IMR-90 (cell line): ENCODE measurements at regions not wholly inside any gene's neighbourhood (a gene's known extent, or its start where the extent isn't known, plus 50 kb on each side); places are given as distances from the start of the nearest gene placed in this dataset.

Source experiments
- ATAC-seq: fragments of 200-7000 bp; cut with Tn5 transposase; 2 replicates; pipeline ENCODE4 v1.9.1; 2020; ENCODE audit warnings: low read depth, mild to moderate bottlenecking, moderate library complexity
- BruUV-seq: library from RNA; stranded (reverse); fragments of 400-500 nt; replicated peaks from 2 replicates; lab custom pipeline; 2021; lab: Mats Ljungman, UMichigan
- CTCF ChIA-PET: fragments of 300-600 bp; formaldehyde crosslinking; extraction: SDS; loops from one replicate; lab custom pipeline; 2021; ENCODE audit warnings: antibody characterized with exemption; lab: Yijun Ruan, JAX
- POLR2A ChIA-PET: fragments of 300-600 bp; sonication (Branson Sonifier 250); formaldehyde crosslinking; loops from one replicate; lab custom pipeline; 2022; ENCODE audit warnings: antibody characterized with exemption; ENCODE audit not compliant: unreplicated experiment; lab: Charles Lee
- DNase-seq: peaks from one replicate; pipeline ENCODE4 v3.0.0; 2013
- H2AFZ ChIP-seq: replicated peaks from 2 replicates; pipeline ENCODE3; 2013; ENCODE audit warnings: low read length, mild to moderate bottlenecking; ENCODE audit not compliant: poor library complexity
- H2AK5ac ChIP-seq: 2 replicates; pipeline ENCODE4 v1.6.1; 2013; ENCODE audit warnings: low read depth, low read length, inconsistent platforms
- H2AK9ac ChIP-seq: replicated peaks from 2 replicates; pipeline ENCODE3; 2013; ENCODE audit warnings: mild to moderate bottlenecking, low read depth, low read length, moderate library complexity; ENCODE audit not compliant: poor library complexity
- H2BK120ac ChIP-seq: 2 replicates; pipeline ENCODE4 v1.6.1; 2013; ENCODE audit warnings: low read depth, low read length, inconsistent platforms
- H2BK15ac ChIP-seq: 3 replicates; pipeline ENCODE4 v1.6.1; 2013; ENCODE audit warnings: low read depth, low read length, inconsistent platforms
- H2BK20ac ChIP-seq: 2 replicates; pipeline ENCODE4 v1.6.1; 2013; ENCODE audit warnings: low read depth, mild to moderate bottlenecking, inconsistent platforms, low read length, moderate library complexity
- H2BK5ac ChIP-seq: 2 replicates; pipeline ENCODE4 v1.6.1; 2013; ENCODE audit warnings: mild to moderate bottlenecking, low read depth, low read length, inconsistent platforms; ENCODE audit not compliant: poor library complexity, severe bottlenecking
- H3K14ac ChIP-seq: replicated peaks from 2 replicates; pipeline ENCODE4 v1.6.1; 2013; ENCODE audit warnings: low read depth, low read length, inconsistent platforms
- H3K18ac ChIP-seq: 2 replicates; pipeline ENCODE4 v1.6.1; 2013; ENCODE audit warnings: low read depth, low read length, control low read depth
- H3K23ac ChIP-seq: 2 replicates; pipeline ENCODE4 v1.6.1; 2013; ENCODE audit warnings: low read depth, low read length, inconsistent platforms
- H3K27ac ChIP-seq: 2 replicates; pipeline ENCODE4 v1.5.1; 2013; ENCODE audit warnings: mild to moderate bottlenecking, control low read depth, low read length; ENCODE audit not compliant: insufficient read depth
- H3K27me3 ChIP-seq: 2 replicates; pipeline ENCODE4 v1.6.1; 2013; ENCODE audit warnings: low read length; ENCODE audit not compliant: control insufficient read depth, insufficient read depth
- H3K36me3 ChIP-seq: 2 replicates; pipeline ENCODE4 v1.6.1; 2013; ENCODE audit warnings: low read length, mixed read lengths; ENCODE audit not compliant: control insufficient read depth, insufficient read depth
- H3K4ac ChIP-seq: 2 replicates; pipeline ENCODE4 v1.6.1; 2013; ENCODE audit warnings: low read depth, low read length, inconsistent platforms
- H3K4me1 ChIP-seq: 2 replicates; pipeline ENCODE4 v1.6.1; 2013; ENCODE audit warnings: low read length, mixed read lengths; ENCODE audit not compliant: control insufficient read depth, insufficient read depth
- H3K4me2 ChIP-seq: 2 replicates; pipeline ENCODE4 v1.6.1; 2013; ENCODE audit warnings: low read depth, mild to moderate bottlenecking, control low read depth, low read length, moderate library complexity
- H3K4me3 ChIP-seq: 2 replicates; pipeline ENCODE4 v1.5.1; 2013; ENCODE audit warnings: low read depth, mild to moderate bottlenecking, control low read depth, low read length, moderate library complexity; ENCODE audit not compliant: insufficient read depth
- H3K56ac ChIP-seq: 2 replicates; pipeline ENCODE4 v1.6.1; 2013; ENCODE audit warnings: low read length, inconsistent platforms; ENCODE audit not compliant: insufficient read depth; ENCODE audit errors: extremely low read depth
- H3K79me1 ChIP-seq, 2 experiments: 2 replicates each; pipeline ENCODE4 v1.6.1; 2013; ENCODE audit warnings: low read length in 2 of 2, inconsistent platforms in 1 of 2, low read depth in 1 of 2
- H3K9ac ChIP-seq: 2 replicates; pipeline ENCODE4 v1.6.1; 2013; ENCODE audit warnings: low read depth, low read length, control low read depth
- H3K9me1 ChIP-seq: 2 replicates; pipeline ENCODE4 v1.6.1; 2013; ENCODE audit warnings: low read length, inconsistent platforms; ENCODE audit not compliant: insufficient read depth
- H3K9me3 ChIP-seq: 2 replicates; pipeline ENCODE4 v1.6.1; 2013; ENCODE audit warnings: low read length; ENCODE audit not compliant: control insufficient read depth, insufficient read depth
- H4K20me1 ChIP-seq: 2 replicates; pipeline ENCODE4 v1.6.1; 2013; ENCODE audit warnings: low read length, inconsistent platforms; ENCODE audit not compliant: insufficient read depth
- H4K5ac ChIP-seq: 2 replicates; pipeline ENCODE4 v1.6.1; 2013; ENCODE audit warnings: mild to moderate bottlenecking, low read depth, low read length, control low read depth
- H4K8ac ChIP-seq, 2 experiments: 2 replicates each; pipeline ENCODE4 v1.6.1; 2013; ENCODE audit warnings: low read depth in 2 of 2, low read length in 2 of 2, control low read depth in 1 of 2, inconsistent platforms in 1 of 2
- H4K91ac ChIP-seq: 2 replicates; pipeline ENCODE4 v1.6.1; 2013; ENCODE audit warnings: low read depth, low read length, inconsistent platforms; ENCODE audit not compliant: insufficient read depth
- ELK1 ChIP-seq: fragments of 150-350 bp; IDR thresholded peaks from 2 replicates; pipeline ENCODE4 v1.6.1; 2016; ENCODE audit warnings: low read depth, mild to moderate bottlenecking, low read length, moderate library complexity, borderline replicate concordance
- MAFK ChIP-seq: IDR thresholded peaks from 2 replicates; pipeline ENCODE4 v1.6.1; 2012; ENCODE audit warnings: low read depth, low read length, improper control_type of control experiment
- MXI1 ChIP-seq: IDR thresholded peaks from 2 replicates; pipeline ENCODE4 v1.6.1; 2012; ENCODE audit warnings: low read depth, mild to moderate bottlenecking, low read length, moderate library complexity, borderline replicate concordance
- USF2 ChIP-seq: fragments of 150-350 bp; IDR thresholded peaks from 2 replicates; pipeline ENCODE4 v1.6.1; 2017; ENCODE audit warnings: mild to moderate bottlenecking, antibody characterized with exemption, low read length, low read depth
- WGBS, 2 experiments: methylation state at CpG; one replicate each; pipeline versions ENCODE4 v1.1.5 to v1.1.7; 2013; ENCODE audit warnings: missing lambda C conversion rate in 2 of 2; ENCODE audit not compliant: insufficient read length in 1 of 2; ENCODE audit errors: extremely low coverage in 2 of 2; 5-methylcytosine and 5-hydroxymethylcytosine counted together
- dilution Hi-C: fragments of 300-500 bp; cut with HindIII; formaldehyde crosslinking; loops from one replicate; pipeline ENCODE4 v1.14.3; 2018; ENCODE audit warnings: low sequenced_read_pairs; ENCODE audit not compliant: unreplicated experiment
- in situ Hi-C: fragments of 300-500 bp; cut with MboI; formaldehyde crosslinking; loops from 3 replicates; pipeline ENCODE4 v1.14.3; 2019; ENCODE audit warnings: low sequenced_read_pairs, inconsistent platforms, mixed read lengths
- intact Hi-C: fragments of 100-400 bp; cut with micrococcal nuclease; formaldehyde crosslinking; loops from 2 replicates; pipeline ENCODE4 v1.10.0; 2022

DNA sequence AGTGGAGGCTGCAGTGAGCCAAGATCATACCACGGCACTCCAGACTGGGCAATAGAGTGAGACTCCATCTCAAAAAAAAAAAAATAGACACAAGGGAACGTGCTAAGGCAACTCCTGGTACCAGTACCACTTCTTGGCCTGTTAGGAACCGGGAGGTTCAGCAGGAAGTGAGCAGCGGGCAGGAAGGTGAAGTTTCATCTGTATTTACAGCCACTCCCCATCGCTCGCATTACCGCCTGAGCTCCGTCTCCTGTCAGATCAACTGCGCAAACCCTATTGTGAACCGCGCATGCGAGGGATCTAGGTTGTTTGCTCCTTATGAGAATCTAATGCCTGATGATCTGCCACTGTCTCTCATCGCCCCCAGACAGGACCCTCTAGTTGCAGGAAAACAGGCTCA is 69.9 kb upstream of the FOXK1 start:
- no peak for ATAC-seq
- Histone ChIP-seq H4K20me1 (no peaks in the 10 kb centered on the region), H2BK120ac (no peak overlapping the region), H3K27ac (no peak overlapping the region), H4K8ac (no peak overlapping the region), H3K18ac (no peak overlapping the region), H2BK15ac (no peak overlapping the region), H3K56ac (no peak overlapping the region), H3K27me3 (peaks cover 3% of the 10 kb centered on the region), H3K9me3 (no peaks in the 10 kb centered on the region), H2BK20ac (no peak overlapping the region), H2AK9ac (no peak overlapping the region), H3K14ac (no peak overlapping the region), H2AK5ac (0 out of 2 replicates have a peak overlapping the region, but pooled peaks have one; percentile 29), H2AFZ (no peak overlapping the region), H3K4me3 (no peak overlapping the region), H3K79me1 (no peaks in the 10 kb centered on the region), H3K9me1 (no peaks in the 10 kb centered on the region), H2BK5ac (no peak overlapping the region), H3K23ac (no peak overlapping the region), H3K4me2 (no peak overlapping the region), H4K91ac (no peak overlapping the region), H4K5ac (no peak overlapping the region), H3K9ac (no peak overlapping the region), H3K4me1 (peaks cover 10% of the 10 kb centered on the region), H3K36me3 (no peaks in the 10 kb centered on the region), H3K4ac (no peak overlapping the region)
- in situ Hi-C loops = loop anchor here (25.0 kb wide), 1 partner anchor 475 kb away; no protein-coding TSS in a partner anchor
- ChIA-PET CTCF (interaction anchor here (0.6 to 2.3 kb wide), 4 partner anchors 18 to 126 kb away, joined by 3 to 8 read pairs (median 4); no protein-coding TSS in a partner anchor), POLR2A (no interaction called here)
- intact Hi-C loops = loop anchor here (10.0 kb wide), 1 partner anchor 163 kb away; the partner anchor contains the start of gene AP5Z1
- dilution Hi-C loops = no loop called here
- DNase-seq = no peak
- TF ChIP-seq MXI1 = no peak
- no peak for TF ChIP-seq USF2
- TF ChIP-seq ELK1 = no peak
- no peak for TF ChIP-seq MAFK
- 90% methylated on average over 8 of the region's 13 CpGs; no CpG with 5 or more reads in 1 of the 2 experiments for WGBS, 2 experiments
- no TSS peak for BruUV-seq
